Activated CD8-positive, alpha-beta T cell treated with anti-CD3 and anti-CD28 coated beads for 36 hours (primary cell): ENCODE measurements at regions not wholly inside any gene's neighbourhood (a gene's known extent, or its start where the extent isn't known, plus 50 kb on each side); places are given as distances from the start of the nearest gene placed in this dataset.
A peak's percentile ranks its signal among the peaks of the same experiment; 100 is the strongest.

Experiments used
- ATAC-seq: fragments of 200-7000 bp; cut with Tn5 transposase; one replicate; pipeline ENCODE4 v1.10.0; 2021; ENCODE audit warnings: mild to moderate bottlenecking, moderate library complexity
- CTCF ChIA-PET: fragments of 350-600 bp; sonication (Branson Sonifier 250); formaldehyde crosslinking; loops from one replicate; lab custom pipeline; 2021; ENCODE audit warnings: antibody characterized with exemption; lab: Charles Lee
- POLR2A ChIA-PET: fragments of 350-600 bp; sonication (Branson Sonifier 250); formaldehyde crosslinking; loops from one replicate; lab custom pipeline; 2021; ENCODE audit warnings: antibody characterized with exemption; lab: Charles Lee
- DNase-seq: peaks from one replicate; pipeline ENCODE4 v3.0.0-alpha.2; 2020
- H3K27ac Mint-ChIP-seq: one replicate; pipeline ENCODE4 v1.8.0; 2021; ENCODE audit warnings: mild to moderate bottlenecking, mixed read lengths
- H3K27me3 Mint-ChIP-seq: one replicate; pipeline ENCODE4 v1.8.0; 2021; ENCODE audit warnings: mixed read lengths
- H3K36me3 Mint-ChIP-seq: one replicate; pipeline ENCODE4 v1.8.0; 2021; ENCODE audit warnings: low read depth, mixed read lengths
- H3K4me1 Mint-ChIP-seq: one replicate; pipeline ENCODE4 v1.8.0; 2021; ENCODE audit warnings: low read depth, mixed read lengths
- H3K4me3 Mint-ChIP-seq: one replicate; pipeline ENCODE4 v1.8.0; 2021; ENCODE audit warnings: mild to moderate bottlenecking, moderate library complexity, mixed read lengths
- H3K9me3 Mint-ChIP-seq: one replicate; pipeline ENCODE4 v1.8.0; 2021; ENCODE audit warnings: mixed read lengths
- CTCF ChIP-seq: fragments of 200-600 bp; IDR thresholded peaks from one replicate; pipeline ENCODE4 v1.8.0; 2022; ENCODE audit warnings: antibody characterized with exemption, mild to moderate bottlenecking
- intact Hi-C: fragments of 100-400 bp; cut with micrococcal nuclease; formaldehyde crosslinking; loops from one replicate; pipeline ENCODE4 v1.10.0; 2022

DNA sequence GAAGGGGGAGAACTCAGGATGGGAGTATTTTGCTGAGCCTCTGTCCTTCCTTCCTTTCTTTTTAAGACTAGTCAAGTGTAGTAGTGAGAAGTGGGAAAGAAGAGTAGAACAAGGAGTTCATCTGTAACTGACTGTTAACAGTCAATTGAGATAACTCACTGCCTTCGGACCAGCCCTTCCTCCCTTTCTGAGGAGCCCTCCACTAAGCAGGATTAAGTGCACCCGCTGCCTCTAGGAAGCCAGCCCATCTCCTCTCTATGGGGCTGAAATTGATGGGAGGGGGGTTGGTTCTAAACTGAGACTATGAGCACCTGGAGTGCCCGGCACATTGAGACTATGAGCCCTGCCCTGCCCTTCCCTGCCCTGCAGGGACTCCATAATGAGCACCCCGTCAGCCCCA, 72.7 kb upstream of the TINAGL1 start:
- H3K4me3 Mint-ChIP-seq, result no peak overlapping the region
- no peak for ATAC-seq
- intact Hi-C loops, result no loop called here
- H3K27ac Mint-ChIP-seq, result no peak overlapping the region
- H3K36me3 Mint-ChIP-seq, result no peaks in the 10 kb centered on the region
- H3K4me1 Mint-ChIP-seq, result peaks cover 15% of the 10 kb centered on the region
- TF ChIP-seq CTCF, result no peak
- ChIA-PET CTCF (no interaction called here), POLR2A (no interaction called here)
- no peak for DNase-seq
- H3K9me3 Mint-ChIP-seq, result no peaks in the 10 kb centered on the region
- peaks cover 4% of the 10 kb centered on the region for H3K27me3 Mint-ChIP-seq

- intact Hi-C loops, result no loop called here
- POLR2A ChIA-PET, result no interaction called here
- Mint-ChIP-seq H3K36me3 (no peaks in the 10 kb centered on the region), H3K27me3 (peaks cover 4% of the 10 kb centered on the region), H3K27ac (no peak overlapping the region), H3K4me1 (peaks cover 16% of the 10 kb centered on the region), H3K9me3 (no peaks in the 10 kb centered on the region), H3K4me3 (no peak overlapping the region)
- TF ChIP-seq CTCF, result no peak
- CTCF ChIA-PET, result no interaction called here
- no peak for ATAC-seq
- DNase-seq, result no peak
Measured at GRCh38 chr1:31504001-31504400, 72.3 kb upstream of the TINAGL1 start.

GRCh38 chr1:31505911-31506497, 70.3 kb upstream of the TINAGL1 start:
- peak; percentile 79 for DNase-seq
- Mint-ChIP-seq H3K27me3 (peaks cover 4% of the 10 kb centered on the region), H3K27ac (peak overlapping the region; percentile 54), H3K4me1 (peaks cover 22% of the 10 kb centered on the region), H3K9me3 (no peaks in the 10 kb centered on the region), H3K4me3 (no peak overlapping the region), H3K36me3 (no peaks in the 10 kb centered on the region)
- intact Hi-C loops, result no loop called here
- ChIA-PET CTCF (interaction anchor here (1.2 to 1.7 kb wide), 2 partner anchors 43 to 322 kb away, joined by 4 to 5 read pairs; no protein-coding TSS in a partner anchor), POLR2A (no interaction called here)
- no peak for TF ChIP-seq CTCF
- ATAC-seq, result peak; percentile 65

GRCh38 chr1:31507221-31507620, 69.1 kb upstream of the TINAGL1 start:
- CTCF ChIA-PET, result interaction anchor here (0.8 to 1.7 kb wide), 2 partner anchors 36 to 42 kb away, joined by 3 to 5 read pairs; no protein-coding TSS in a partner anchor
- Mint-ChIP-seq H3K36me3 (no peaks in the 10 kb centered on the region), H3K4me1 (peaks cover 22% of the 10 kb centered on the region), H3K27me3 (peaks cover 4% of the 10 kb centered on the region), H3K9me3 (no peaks in the 10 kb centered on the region), H3K27ac (no peak overlapping the region), H3K4me3 (no peak overlapping the region)
- POLR2A ChIA-PET, result no interaction called here
- no peak for ATAC-seq
- DNase-seq, result no peak
- TF ChIP-seq CTCF, result no peak
- intact Hi-C loops, result no loop called here

DNA sequence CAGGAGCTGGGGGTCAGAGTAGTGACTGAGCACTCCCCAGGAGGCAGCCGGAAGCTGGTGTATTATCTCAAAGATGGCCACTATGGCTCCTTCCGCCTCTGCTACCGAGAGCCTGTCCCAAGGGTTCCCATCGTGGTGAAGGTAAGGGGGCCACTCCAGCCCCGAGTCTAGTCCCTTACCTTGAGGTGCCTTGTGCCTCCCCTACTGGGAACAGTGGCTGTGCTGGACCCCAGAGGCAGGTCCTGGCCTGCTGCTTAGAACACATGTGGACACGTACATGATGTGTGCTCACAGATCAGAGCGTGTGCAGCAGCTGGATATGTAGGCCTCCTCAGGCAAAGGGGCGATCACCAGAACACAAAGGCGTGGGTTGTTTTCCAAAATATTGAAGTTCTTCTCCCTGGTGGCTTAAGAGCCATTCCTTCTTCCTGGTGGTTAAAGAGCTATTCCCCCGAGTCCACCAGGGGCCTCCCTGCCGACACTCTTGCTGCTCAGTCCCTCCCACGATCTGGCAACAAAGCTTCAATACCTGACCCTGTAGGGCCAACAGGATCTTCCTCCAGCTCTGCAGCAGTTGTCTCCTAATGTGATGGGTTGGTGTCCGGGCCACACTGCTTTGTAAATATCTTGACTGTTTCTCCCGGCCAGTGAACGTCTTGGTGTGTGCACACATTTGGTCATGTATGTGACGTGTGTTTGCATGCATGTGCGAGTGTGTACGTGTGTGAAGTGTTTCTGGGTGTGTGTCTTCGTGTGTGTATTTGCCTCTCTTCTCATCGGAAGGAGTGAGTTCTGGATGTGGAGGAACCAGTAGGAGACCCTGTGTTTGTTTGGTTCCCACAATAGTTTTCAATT, 68.4 kb upstream of the TINAGL1 start:
- intact Hi-C loops, result no loop called here
- no peak overlapping the region for H3K27ac Mint-ChIP-seq
- peaks cover 22% of the 10 kb centered on the region for H3K4me1 Mint-ChIP-seq
- ATAC-seq, result no peak
- CTCF ChIA-PET, result interaction anchor here (0.6 kb wide), 1 partner anchor 8 kb away, joined by 3 read pairs; no protein-coding TSS in a partner anchor
- POLR2A ChIA-PET, result no interaction called here
- DNase-seq, result no peak
- H3K9me3 Mint-ChIP-seq, result no peaks in the 10 kb centered on the region
- H3K27me3 Mint-ChIP-seq, result peaks cover 4% of the 10 kb centered on the region
- no peaks in the 10 kb centered on the region for H3K36me3 Mint-ChIP-seq
- no peak overlapping the region for H3K4me3 Mint-ChIP-seq
- TF ChIP-seq CTCF, result no peak
